ENCODE measurements at regions not wholly inside any gene's neighbourhood (a gene's known extent, or its start where the extent isn't known, plus 50 kb on each side); places are given as distances from the start of the nearest gene placed in this dataset.

DNA sequence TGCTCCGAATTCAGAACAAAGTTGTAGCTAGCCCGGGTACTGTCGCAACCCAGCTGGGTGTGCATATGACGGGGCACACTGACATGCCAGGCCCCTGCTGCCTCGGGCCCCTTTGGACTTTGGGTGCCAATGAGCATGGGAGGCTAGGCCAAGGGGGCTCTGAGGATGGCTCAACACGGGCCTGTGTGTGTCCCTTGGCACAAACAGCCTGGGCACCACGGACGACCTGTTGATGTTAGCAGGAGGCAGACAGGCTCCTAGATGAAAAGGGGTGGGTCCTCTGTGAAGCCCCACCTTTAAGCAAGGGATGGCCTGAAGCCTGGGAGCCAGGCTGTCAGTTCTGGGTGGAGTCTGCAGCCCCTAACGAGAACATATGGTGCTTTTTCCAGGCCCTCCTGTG, 1688.2 kb downstream of the EFNA5 start:
- H3K36me3 ChIP-seq (replicated peaks; ENCODE audit: insufficient read depth, low read depth) = no peaks in the 10 kb centered on the region
- H3K27me3 ChIP-seq = no peaks in the 10 kb centered on the region
- no peaks in the 10 kb centered on the region for H3K4me1 ChIP-seq (ENCODE audit: insufficient read depth)
- H3K4me3 ChIP-seq = no peak overlapping the region
- H3K79me2 ChIP-seq = no peaks in the 10 kb centered on the region
- no peak overlapping the region for H3K27ac ChIP-seq
- H3K9me3 ChIP-seq (ENCODE audit: low read depth) = no peaks in the 10 kb centered on the region
- no peak overlapping the region for H3K4me2 ChIP-seq
- 93% methylated on average over 9 of the region's 9 CpGs for WGBS (ENCODE audit: low lambda C conversion rate, missing lambda C conversion rate)
- DNase-seq (ENCODE audit: low spot score) = no peak
- no peaks in the 10 kb centered on the region for H3K9me2 ChIP-seq (replicated peaks; ENCODE audit: insufficient read depth)
- H2AFZ ChIP-seq = no peak overlapping the region
- TF ChIP-seq EZH2phosphoT487 (IDR thresholded peaks at IDR 0.05; ENCODE audit: low read depth, severe bottlenecking, unreplicated experiment) = no peak
- TF ChIP-seq EZH2 (IDR thresholded peaks at IDR 0.05; ENCODE audit: borderline replicate concordance) = no peak
- TF ChIP-seq, protein P1, sequence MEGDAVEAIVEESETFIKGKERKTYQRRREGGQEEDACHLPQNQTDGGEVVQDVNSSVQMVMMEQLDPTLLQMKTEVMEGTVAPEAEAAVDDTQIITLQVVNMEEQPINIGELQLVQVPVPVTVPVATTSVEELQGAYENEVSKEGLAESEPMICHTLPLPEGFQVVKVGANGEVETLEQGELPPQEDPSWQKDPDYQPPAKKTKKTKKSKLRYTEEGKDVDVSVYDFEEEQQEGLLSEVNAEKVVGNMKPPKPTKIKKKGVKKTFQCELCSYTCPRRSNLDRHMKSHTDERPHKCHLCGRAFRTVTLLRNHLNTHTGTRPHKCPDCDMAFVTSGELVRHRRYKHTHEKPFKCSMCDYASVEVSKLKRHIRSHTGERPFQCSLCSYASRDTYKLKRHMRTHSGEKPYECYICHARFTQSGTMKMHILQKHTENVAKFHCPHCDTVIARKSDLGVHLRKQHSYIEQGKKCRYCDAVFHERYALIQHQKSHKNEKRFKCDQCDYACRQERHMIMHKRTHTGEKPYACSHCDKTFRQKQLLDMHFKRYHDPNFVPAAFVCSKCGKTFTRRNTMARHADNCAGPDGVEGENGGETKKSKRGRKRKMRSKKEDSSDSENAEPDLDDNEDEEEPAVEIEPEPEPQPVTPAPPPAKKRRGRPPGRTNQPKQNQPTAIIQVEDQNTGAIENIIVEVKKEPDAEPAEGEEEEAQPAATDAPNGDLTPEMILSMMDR (IDR thresholded peaks at IDR 0.05; ENCODE audit: poor library complexity) = no peak
- H4K20me1 ChIP-seq (ENCODE audit: insufficient read depth, poor library complexity, severe bottlenecking) = no peaks in the 10 kb centered on the region

DNA sequence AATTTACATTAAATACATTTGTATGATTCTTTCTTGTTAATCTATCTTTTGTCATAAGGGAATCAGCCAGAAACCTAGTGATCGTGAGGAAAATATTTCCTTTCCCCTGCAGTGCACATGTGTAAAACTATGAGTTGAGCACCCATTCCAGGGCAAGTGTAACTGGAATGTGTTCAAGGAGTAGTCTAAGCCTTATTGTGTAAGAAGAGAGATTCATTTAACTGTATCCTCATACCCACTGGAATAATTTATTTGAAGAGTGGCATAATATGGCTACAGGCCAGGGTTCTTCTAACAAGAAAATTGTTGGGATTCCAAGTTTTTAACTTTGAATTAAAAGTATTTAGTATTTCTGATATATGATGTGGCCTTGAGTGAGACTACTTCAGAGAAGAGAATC, 1692.7 kb downstream of the EFNA5 start:
- no peaks in the 10 kb centered on the region for H3K9me3 ChIP-seq (ENCODE audit: low read depth)
- WGBS (ENCODE audit: low lambda C conversion rate, missing lambda C conversion rate) = 77% methylated on average over 1 of the region's 1 CpG
- peak overlapping the region; percentile 28 for H3K27ac ChIP-seq
- H4K20me1 ChIP-seq (ENCODE audit: insufficient read depth, poor library complexity, severe bottlenecking) = no peaks in the 10 kb centered on the region
- TF ChIP-seq EZH2 (IDR thresholded peaks at IDR 0.05; ENCODE audit: borderline replicate concordance) = no peak
- no peak for TF ChIP-seq EZH2phosphoT487 (IDR thresholded peaks at IDR 0.05; ENCODE audit: low read depth, severe bottlenecking, unreplicated experiment)
- TF ChIP-seq, protein P1 (IDR thresholded peaks at IDR 0.05; ENCODE audit: poor library complexity) = no peak
- no peaks in the 10 kb centered on the region for H3K36me3 ChIP-seq (replicated peaks; ENCODE audit: insufficient read depth, low read depth)
- H3K4me3 ChIP-seq = no peak overlapping the region
- no peaks in the 10 kb centered on the region for H3K27me3 ChIP-seq
- no peak overlapping the region for H2AFZ ChIP-seq
- peaks cover 5% of the 10 kb centered on the region for H3K4me1 ChIP-seq (ENCODE audit: insufficient read depth)
- no peaks in the 10 kb centered on the region for H3K9me2 ChIP-seq (replicated peaks; ENCODE audit: insufficient read depth)
- H3K79me2 ChIP-seq = no peaks in the 10 kb centered on the region
- no peak overlapping the region for H3K4me2 ChIP-seq
- DNase-seq (ENCODE audit: low spot score) = no peak

DNA sequence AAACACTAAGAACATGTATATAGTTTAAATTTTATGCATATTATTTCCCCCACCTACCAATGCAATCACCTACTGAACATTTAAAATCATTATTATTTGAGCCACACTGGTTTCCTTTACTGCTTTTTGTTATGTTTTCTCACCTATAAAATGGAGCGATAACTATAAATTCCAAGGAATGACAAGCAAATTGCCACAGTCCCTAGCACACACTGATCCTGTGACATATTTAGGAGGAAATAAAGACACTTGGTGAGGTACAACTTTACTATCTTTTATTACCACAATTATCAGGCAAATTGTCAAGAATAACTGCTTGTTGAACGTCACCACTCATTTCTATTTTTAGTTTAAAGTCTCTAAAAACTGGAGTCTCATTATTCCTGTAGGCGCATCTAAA, 1693.6 kb downstream of the EFNA5 start:
- H3K79me2 ChIP-seq = no peaks in the 10 kb centered on the region

More for the DNA sequence above, 1693.6 kb downstream of the EFNA5 start:
- no peaks in the 10 kb centered on the region for H3K9me3 ChIP-seq (ENCODE audit: low read depth)
- H3K4me2 ChIP-seq = no peak overlapping the region
- 73% methylated on average over 3 of the region's 3 CpGs for WGBS (ENCODE audit: low lambda C conversion rate, missing lambda C conversion rate)
- no peak overlapping the region for H2AFZ ChIP-seq
- no peaks in the 10 kb centered on the region for H3K9me2 ChIP-seq (replicated peaks; ENCODE audit: insufficient read depth)
- H3K36me3 ChIP-seq (replicated peaks; ENCODE audit: insufficient read depth, low read depth) = no peaks in the 10 kb centered on the region
- no peak for DNase-seq (ENCODE audit: low spot score)
- peaks cover 9% of the 10 kb centered on the region for H3K4me1 ChIP-seq (ENCODE audit: insufficient read depth)
- H3K27ac ChIP-seq = peak overlapping the region; percentile 28
- no peak overlapping the region for H3K4me3 ChIP-seq
- TF ChIP-seq, protein P1 (IDR thresholded peaks at IDR 0.05; ENCODE audit: poor library complexity) = no peak
- TF ChIP-seq EZH2 (IDR thresholded peaks at IDR 0.05; ENCODE audit: borderline replicate concordance) (no peak), EZH2phosphoT487 (IDR thresholded peaks at IDR 0.05; ENCODE audit: low read depth, severe bottlenecking, unreplicated experiment) (no peak)
- no peaks in the 10 kb centered on the region for H4K20me1 ChIP-seq (ENCODE audit: insufficient read depth, poor library complexity, severe bottlenecking)
- no peaks in the 10 kb centered on the region for H3K27me3 ChIP-seq
